ENCODE measurements at regions not wholly inside any gene's neighbourhood (a gene's known extent, or its start where the extent isn't known, plus 50 kb on each side); places are given as distances from the start of the nearest gene placed in this dataset.

GRCh38 chr6:101281266-101281665 lies 112.2 kb upstream of the GRIK2 start:
- CTCF ChIA-PET (ENCODE audit: unreplicated experiment) = no interaction called here
- H3K9me3 ChIP-seq (ENCODE audit: low read length) = no peaks in the 10 kb centered on the region
- no peak overlapping the region for H3K27ac ChIP-seq (ENCODE audit: low read depth, low read length, poor library complexity, severe bottlenecking)
- BruUV-seq (replicated peaks) = no TSS peak
- H3K4me1 ChIP-seq (ENCODE audit: insufficient read depth, low read length, poor library complexity, severe bottlenecking) = no peaks in the 10 kb centered on the region
- POLR2A ChIA-PET = interaction anchor here (0.6 to 0.8 kb wide), 2 partner anchors 24 to 343 kb away, joined by 3 read pairs; no protein-coding TSS in a partner anchor
- no peak overlapping the region for H2AFZ ChIP-seq (ENCODE audit: low read length)
- intact Hi-C loops (cut with micrococcal nuclease; ENCODE audit: unreplicated experiment) = no loop called here
- H3K79me2 ChIP-seq (ENCODE audit: insufficient read depth, low read depth, low read length) = no peaks in the 10 kb centered on the region
- no peak overlapping the region for H3K4me3 ChIP-seq (ENCODE audit: low read depth, low read length, poor library complexity, severe bottlenecking)
- H3K36me3 ChIP-seq (ENCODE audit: insufficient read depth, low read length) = no peaks in the 10 kb centered on the region
- H3K4me2 ChIP-seq (ENCODE audit: low read length) = no peak overlapping the region
- H4K20me1 ChIP-seq (ENCODE audit: insufficient read depth, low read length) = no peaks in the 10 kb centered on the region
- TF ChIP-seq CTCF (conservative IDR thresholded peaks at IDR 0.05; ENCODE audit: low read length) (no peak), EZH2phosphoT487 (IDR thresholded peaks at IDR 0.05; ENCODE audit: borderline replicate concordance, low read depth, low read length) (no peak)
- H3K9me2 ChIP-seq (ENCODE audit: insufficient read depth, low read length) = no peaks in the 10 kb centered on the region
- DNase-seq (ENCODE audit: low spot score) = no peak

GRCh38 chr6:101284131-101284530 lies 109.4 kb upstream of the GRIK2 start:
- no peaks in the 10 kb centered on the region for H3K36me3 ChIP-seq (ENCODE audit: insufficient read depth, low read length)
- no peaks in the 10 kb centered on the region for H4K20me1 ChIP-seq (ENCODE audit: insufficient read depth, low read length)
- H3K4me3 ChIP-seq (ENCODE audit: low read depth, low read length, poor library complexity, severe bottlenecking) = no peak overlapping the region
- no peaks in the 10 kb centered on the region for H3K79me2 ChIP-seq (ENCODE audit: insufficient read depth, low read depth, low read length)
- H3K9me2 ChIP-seq (ENCODE audit: insufficient read depth, low read length) = no peaks in the 10 kb centered on the region
- DNase-seq (ENCODE audit: low spot score) = no peak
- no peak overlapping the region for H3K27ac ChIP-seq (ENCODE audit: low read depth, low read length, poor library complexity, severe bottlenecking)
- CTCF ChIA-PET (ENCODE audit: unreplicated experiment) = no interaction called here
- no peak overlapping the region for H2AFZ ChIP-seq (ENCODE audit: low read length)
- H3K4me1 ChIP-seq (ENCODE audit: insufficient read depth, low read length, poor library complexity, severe bottlenecking) = no peaks in the 10 kb centered on the region
- intact Hi-C loops (cut with micrococcal nuclease; ENCODE audit: unreplicated experiment) = no loop called here
- POLR2A ChIA-PET = no interaction called here
- TF ChIP-seq EZH2phosphoT487 (IDR thresholded peaks at IDR 0.05; ENCODE audit: borderline replicate concordance, low read depth, low read length) (no peak), CTCF (conservative IDR thresholded peaks at IDR 0.05; ENCODE audit: low read length) (no peak)
- BruUV-seq (replicated peaks) = no TSS peak
- H3K9me3 ChIP-seq (ENCODE audit: low read length) = no peaks in the 10 kb centered on the region
- no peak overlapping the region for H3K4me2 ChIP-seq (ENCODE audit: low read length)

GRCh38 chr6:101286146-101286545 lies 107.4 kb upstream of the GRIK2 start:
- no TSS peak for BruUV-seq (replicated peaks)
- H3K36me3 ChIP-seq (ENCODE audit: insufficient read depth, low read length) = no peaks in the 10 kb centered on the region
- TF ChIP-seq EZH2phosphoT487 (IDR thresholded peaks at IDR 0.05; ENCODE audit: borderline replicate concordance, low read depth, low read length) (no peak), CTCF (conservative IDR thresholded peaks at IDR 0.05; ENCODE audit: low read length) (no peak)
- H2AFZ ChIP-seq (ENCODE audit: low read length) = no peak overlapping the region
- intact Hi-C loops (cut with micrococcal nuclease; ENCODE audit: unreplicated experiment) = no loop called here
- no peaks in the 10 kb centered on the region for H3K9me2 ChIP-seq (ENCODE audit: insufficient read depth, low read length)
- no peak overlapping the region for H3K27ac ChIP-seq (ENCODE audit: low read depth, low read length, poor library complexity, severe bottlenecking)
- no peaks in the 10 kb centered on the region for H3K4me1 ChIP-seq (ENCODE audit: insufficient read depth, low read length, poor library complexity, severe bottlenecking)
- no peaks in the 10 kb centered on the region for H4K20me1 ChIP-seq (ENCODE audit: insufficient read depth, low read length)
- ChIA-PET CTCF (ENCODE audit: unreplicated experiment) (no interaction called here), POLR2A (no interaction called here)
- H3K79me2 ChIP-seq (ENCODE audit: insufficient read depth, low read depth, low read length) = no peaks in the 10 kb centered on the region
- H3K9me3 ChIP-seq (ENCODE audit: low read length) = no peaks in the 10 kb centered on the region
- H3K4me2 ChIP-seq (ENCODE audit: low read length) = no peak overlapping the region
- DNase-seq (ENCODE audit: low spot score) = no peak
- no peak overlapping the region for H3K4me3 ChIP-seq (ENCODE audit: low read depth, low read length, poor library complexity, severe bottlenecking)

All from OCI-LY7 (cell line).